HG02884 (cell line): ENCODE measurements at regions not wholly inside any gene's neighbourhood (a gene's known extent, or its start where the extent isn't known, plus 50 kb on each side); places are given as distances from the start of the nearest gene placed in this dataset.
A peak's percentile ranks its signal among the peaks of the same experiment; 100 is the strongest.
"Not testable (repeated sequence)": the region's sequence is repeated elsewhere in the genome, so short reads cannot be mapped to it uniquely, and the experiment has no call there.

ENCODE experiments used
- ATAC-seq: cut with Tn5 transposase; IDR thresholded peaks from one replicate; pipeline ENCODE4 v1.9.1; 2021; ENCODE audit warnings: mild to moderate bottlenecking, moderate library complexity; ENCODE audit not compliant: unreplicated experiment

DNA sequence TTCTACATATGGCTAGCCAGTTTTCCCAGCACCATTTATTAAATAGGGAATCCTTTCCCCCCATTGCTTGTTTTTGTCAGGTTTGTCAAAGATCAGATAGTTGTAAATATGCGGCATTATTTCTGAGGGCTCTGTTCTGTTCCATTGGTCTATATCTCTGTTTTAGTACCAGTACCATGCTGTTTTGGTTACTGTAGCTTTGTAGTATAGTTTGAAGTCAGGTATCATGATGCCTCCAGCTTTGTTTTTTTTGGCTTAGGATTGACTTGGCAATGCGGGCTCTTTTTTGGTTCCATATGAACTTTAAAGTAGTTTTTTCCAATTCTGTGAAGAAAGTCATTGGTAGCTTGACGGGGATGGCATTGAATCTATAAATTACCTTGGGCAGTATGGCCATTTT lies 60.0 kb upstream of the GPC3 start:
- ATAC-seq, result not testable (repeated sequence)

DNA sequence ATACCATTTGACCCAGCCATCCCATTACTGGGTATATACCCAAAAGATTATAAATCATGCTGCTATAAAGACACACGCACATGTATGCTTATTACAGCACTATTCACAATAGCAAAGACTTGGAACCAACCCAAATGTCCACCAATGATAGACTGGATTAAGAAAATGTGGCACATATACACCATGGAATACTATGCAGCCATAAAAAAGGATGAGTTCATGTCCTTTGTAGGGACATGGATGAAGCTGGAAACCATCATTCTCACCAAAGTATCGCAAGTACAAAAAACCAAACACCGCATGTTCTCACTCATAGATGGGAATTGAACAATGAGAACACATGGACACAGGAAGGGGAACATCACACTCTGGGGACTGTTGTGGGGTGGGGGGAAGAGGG lies 81.7 kb upstream of the GPC3 start:
- ATAC-seq, result not testable (repeated sequence)

DNA sequence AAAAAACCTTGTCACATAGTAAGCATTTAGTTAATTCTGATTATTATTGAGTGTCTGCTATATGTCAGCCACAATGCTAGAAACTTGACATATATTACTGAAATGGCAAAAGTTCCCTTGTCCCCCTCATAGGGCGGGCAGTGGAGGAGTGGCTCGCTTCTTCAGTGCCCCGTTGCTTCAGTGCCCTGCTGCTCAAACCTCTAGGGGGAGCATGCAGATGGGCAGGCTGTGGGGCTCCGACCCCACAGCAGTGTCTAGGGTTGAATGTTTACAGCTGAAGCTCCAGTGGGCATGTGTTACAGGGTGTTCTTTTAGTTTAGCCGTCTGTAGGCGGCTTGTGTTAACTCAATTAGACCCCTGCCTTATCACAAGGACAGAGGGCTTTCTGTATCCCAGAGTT lies 86.5 kb upstream of the GPC3 start:
- not testable (repeated sequence) for ATAC-seq

- ATAC-seq, result no peak
Observed at GRCh38 chrX:134073341-134073740, 87.9 kb upstream of the GPC3 start.

GRCh38 chrX:134074151-134074550 lies 88.8 kb upstream of the GPC3 start:
- ATAC-seq, result no peak

- ATAC-seq, result no peak
Observed at GRCh38 chrX:134075894-134076718, 90.7 kb upstream of the GPC3 start.

- ATAC-seq, result no peak
Observed at GRCh38 chrX:134095366-134095765, 110.0 kb upstream of the GPC3 start.

GRCh38 chrX:134101636-134102035 lies 116.2 kb upstream of the GPC3 start:
- ATAC-seq, result no peak

- no peak for ATAC-seq
Observed at GRCh38 chrX:134115270-134115669, 121.7 kb upstream of the CCDC160 start.

GRCh38 chrX:134137341-134137740 lies 99.6 kb upstream of the CCDC160 start:
- no peak for ATAC-seq

DNA sequence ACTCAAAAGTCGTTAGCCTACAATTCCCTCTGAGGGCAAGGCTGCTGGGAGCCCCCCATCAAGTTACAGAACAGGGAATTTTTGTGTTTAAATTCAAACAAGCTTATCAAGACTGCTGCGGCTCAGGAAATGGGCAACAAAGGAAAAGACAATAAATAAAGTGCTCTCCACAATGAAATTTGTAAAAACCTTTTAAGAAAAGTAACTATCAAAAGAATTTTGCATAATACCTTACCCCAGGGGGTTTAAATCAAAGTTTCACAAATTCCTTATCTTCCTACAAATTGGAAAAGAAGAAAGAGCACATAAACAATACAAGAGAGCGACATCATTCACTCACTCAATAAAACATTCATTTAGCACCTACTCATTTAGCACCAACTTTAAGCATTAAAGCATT lies 97.9 kb upstream of the CCDC160 start:
- no peak for ATAC-seq

- ATAC-seq, result peak; percentile 62
Observed at GRCh38 chrX:134144231-134144630, 92.8 kb upstream of the CCDC160 start.

GRCh38 chrX:134146493-134146892 lies 90.5 kb upstream of the CCDC160 start:
- no peak for ATAC-seq

GRCh38 chrX:134148172-134148692 lies 88.8 kb upstream of the CCDC160 start:
- ATAC-seq, result no peak

GRCh38 chrX:134158821-134159512 lies 78.0 kb upstream of the CCDC160 start:
- no peak for ATAC-seq

GRCh38 chrX:134161162-134161561 lies 75.8 kb upstream of the CCDC160 start:
- ATAC-seq, result peak; percentile 77

- ATAC-seq, result no peak
Observed at GRCh38 chrX:134162032-134162431, 75.0 kb upstream of the CCDC160 start.

DNA sequence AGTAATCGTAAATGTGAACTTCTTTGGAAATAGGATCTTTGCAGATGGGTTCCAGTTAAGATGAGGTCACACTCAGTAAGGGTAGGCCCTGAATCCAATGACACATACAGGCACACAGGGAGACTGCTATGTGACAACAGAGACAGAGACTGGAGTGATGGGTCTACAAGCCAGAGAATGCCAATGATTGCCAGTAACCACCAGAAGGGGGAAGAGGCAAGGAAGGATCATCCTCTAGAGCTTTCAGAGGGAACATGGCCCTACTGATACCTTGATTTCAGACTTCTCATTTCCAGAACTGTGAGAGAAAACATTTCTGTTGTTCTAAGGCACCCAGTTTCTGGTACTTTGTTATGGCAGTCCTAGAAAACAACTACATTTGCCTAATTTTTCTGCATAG lies 73.1 kb upstream of the CCDC160 start:
- no peak for ATAC-seq

GRCh38 chrX:134167591-134168203 lies 69.3 kb upstream of the CCDC160 start:
- ATAC-seq, result no peak

DNA sequence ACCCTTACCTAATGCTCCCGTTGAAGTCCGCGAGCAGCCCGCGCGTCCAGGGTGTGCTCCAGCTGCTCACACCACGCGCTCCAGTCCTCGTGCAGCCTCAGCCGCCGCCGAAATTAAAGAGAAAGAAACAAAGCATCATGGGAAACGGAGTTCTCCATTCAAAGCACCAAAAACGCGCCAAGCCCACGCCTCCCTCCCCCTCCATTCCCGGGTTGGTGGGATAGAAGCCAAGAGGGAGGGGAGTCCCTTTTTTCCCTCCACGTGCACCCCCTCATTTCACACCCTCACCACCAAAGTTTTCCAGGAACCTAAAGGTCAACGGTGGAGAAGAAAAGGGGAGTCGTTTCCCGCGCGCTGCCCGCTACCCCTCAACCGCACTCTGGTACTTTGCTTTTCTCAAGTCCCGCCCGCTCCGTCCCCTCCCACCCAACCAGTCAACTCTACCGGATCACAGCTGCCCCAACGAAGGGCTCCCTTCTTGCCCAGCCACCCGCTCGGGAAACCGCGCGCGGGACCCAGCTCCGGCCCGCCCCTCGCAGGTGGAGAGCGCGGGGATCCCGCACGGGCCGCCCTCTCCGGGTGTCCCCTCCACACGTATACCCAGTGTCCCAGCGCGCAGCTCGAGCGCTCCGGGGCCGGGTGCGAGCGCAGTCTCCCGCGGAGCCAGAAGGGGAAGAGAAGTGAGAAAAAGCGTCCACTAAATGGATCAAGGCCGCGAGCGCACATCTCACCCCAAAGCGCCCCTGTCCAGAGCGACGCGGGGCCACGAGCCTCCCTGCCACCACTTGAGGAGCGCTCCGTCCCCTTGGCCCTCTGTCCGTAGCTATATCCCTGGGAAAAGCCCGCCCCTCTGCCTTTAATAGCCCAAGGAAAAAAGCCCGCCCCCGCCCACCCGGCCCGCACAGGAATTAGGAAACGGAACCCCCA lies 65.1 kb upstream of the CCDC160 start:
- ATAC-seq, result no peak
